ENCODE measurements at regions not wholly inside any gene's neighbourhood (a gene's known extent, or its start where the extent isn't known, plus 50 kb on each side); places are given as distances from the start of the nearest gene placed in this dataset.

- TF ChIP-seq CTCF (conservative IDR thresholded peaks at IDR 0.05; ENCODE audit: low read length) (no peak), EZH2phosphoT487 (IDR thresholded peaks at IDR 0.05; ENCODE audit: borderline replicate concordance, low read depth, low read length) (no peak)
Measured at GRCh38 chr1:103177108-103177775, 68.9 kb upstream of the COL11A1 start.

Data from OCI-LY7 (cell line).